K562 (cell line): ENCODE measurements at regions not wholly inside any gene's neighbourhood (a gene's known extent, or its start where the extent isn't known, plus 50 kb on each side); places are given as distances from the start of the nearest gene placed in this dataset.

ENCODE experiments used
- HMG20B ChIP-seq: fragments of 250-450 bp; sonication (Bioruptor Pico); IDR thresholded peaks from 2 replicates; pipeline ENCODE4 v1.5.0; 2021; ENCODE audit warnings: mild to moderate bottlenecking
- NRF1 ChIP-seq, 2 experiments: fragments of 450-650 bp; IDR thresholded peaks in 1 of 2; conservative IDR thresholded peaks in 1 of 2; 2 replicates each; pipeline ENCODE4 v1.6.1; 2014; ENCODE audit warnings: mild to moderate bottlenecking in 2 of 2
- SAP30 ChIP-seq: fragments of 200-600 bp; sonication (generic); IDR thresholded peaks from 2 replicates; pipeline ENCODE4 v1.6.1; 2012; ENCODE audit warnings: borderline replicate concordance, low read depth, mild to moderate bottlenecking, moderate library complexity, low read length, control low read depth, inconsistent platforms; ENCODE audit not compliant: insufficient read depth, poor library complexity, severe bottlenecking
- ZNF133 ChIP-seq: fragments of 250-450 bp; sonication (Bioruptor Pico); IDR thresholded peaks from 2 replicates; pipeline ENCODE4 v1.4.0; 2020; ENCODE audit warnings: mild to moderate bottlenecking
- ZNF766 ChIP-seq: fragments of 200-800 bp; sonication (Bioruptor generic); conservative IDR thresholded peaks from 2 replicates; pipeline ENCODE4 v1.6.1; 2016; ENCODE audit warnings: missing genetic modification characterization, missing compliant biosample characterization
- TF ChIP-seq, protein P1 (sequence below): sonication (generic); formaldehyde crosslinking; IDR thresholded peaks from 2 replicates; pipeline ENCODE4 v1.8.0; 2022; ENCODE audit warnings: mild to moderate bottlenecking, missing genetic modification reagents
- TF ChIP-seq, protein P2 (sequence below): fragments of 250-450 bp; sonication (Bioruptor Pico); IDR thresholded peaks from 2 replicates; pipeline ENCODE4 v1.5.1; 2021; ENCODE audit warnings: mild to moderate bottlenecking
- TF ChIP-seq, protein P3 (sequence below): sonication (generic); IDR thresholded peaks from 2 replicates; pipeline ENCODE4 v1.6.1; 2016

- TF ChIP-seq, protein P1, sequence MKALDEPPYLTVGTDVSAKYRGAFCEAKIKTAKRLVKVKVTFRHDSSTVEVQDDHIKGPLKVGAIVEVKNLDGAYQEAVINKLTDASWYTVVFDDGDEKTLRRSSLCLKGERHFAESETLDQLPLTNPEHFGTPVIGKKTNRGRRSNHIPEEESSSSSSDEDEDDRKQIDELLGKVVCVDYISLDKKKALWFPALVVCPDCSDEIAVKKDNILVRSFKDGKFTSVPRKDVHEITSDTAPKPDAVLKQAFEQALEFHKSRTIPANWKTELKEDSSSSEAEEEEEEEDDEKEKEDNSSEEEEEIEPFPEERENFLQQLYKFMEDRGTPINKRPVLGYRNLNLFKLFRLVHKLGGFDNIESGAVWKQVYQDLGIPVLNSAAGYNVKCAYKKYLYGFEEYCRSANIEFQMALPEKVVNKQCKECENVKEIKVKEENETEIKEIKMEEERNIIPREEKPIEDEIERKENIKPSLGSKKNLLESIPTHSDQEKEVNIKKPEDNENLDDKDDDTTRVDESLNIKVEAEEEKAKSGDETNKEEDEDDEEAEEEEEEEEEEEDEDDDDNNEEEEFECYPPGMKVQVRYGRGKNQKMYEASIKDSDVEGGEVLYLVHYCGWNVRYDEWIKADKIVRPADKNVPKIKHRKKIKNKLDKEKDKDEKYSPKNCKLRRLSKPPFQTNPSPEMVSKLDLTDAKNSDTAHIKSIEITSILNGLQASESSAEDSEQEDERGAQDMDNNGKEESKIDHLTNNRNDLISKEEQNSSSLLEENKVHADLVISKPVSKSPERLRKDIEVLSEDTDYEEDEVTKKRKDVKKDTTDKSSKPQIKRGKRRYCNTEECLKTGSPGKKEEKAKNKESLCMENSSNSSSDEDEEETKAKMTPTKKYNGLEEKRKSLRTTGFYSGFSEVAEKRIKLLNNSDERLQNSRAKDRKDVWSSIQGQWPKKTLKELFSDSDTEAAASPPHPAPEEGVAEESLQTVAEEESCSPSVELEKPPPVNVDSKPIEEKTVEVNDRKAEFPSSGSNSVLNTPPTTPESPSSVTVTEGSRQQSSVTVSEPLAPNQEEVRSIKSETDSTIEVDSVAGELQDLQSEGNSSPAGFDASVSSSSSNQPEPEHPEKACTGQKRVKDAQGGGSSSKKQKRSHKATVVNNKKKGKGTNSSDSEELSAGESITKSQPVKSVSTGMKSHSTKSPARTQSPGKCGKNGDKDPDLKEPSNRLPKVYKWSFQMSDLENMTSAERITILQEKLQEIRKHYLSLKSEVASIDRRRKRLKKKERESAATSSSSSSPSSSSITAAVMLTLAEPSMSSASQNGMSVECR (CRISPR knock-in tag): no peak
- TF ChIP-seq SAP30 (no peak), NRF1 (conservative IDR thresholded peaks at IDR 0.05 in 1 of 2, IDR thresholded peaks at IDR 0.05 in 1 of 2) (no peak), HMG20B (CRISPR knock-in tag) (no peak), ZNF133 (CRISPR knock-in tag) (no peak), ZNF766 (CRISPR knock-in tag) (no peak)
- TF ChIP-seq, protein P2, sequence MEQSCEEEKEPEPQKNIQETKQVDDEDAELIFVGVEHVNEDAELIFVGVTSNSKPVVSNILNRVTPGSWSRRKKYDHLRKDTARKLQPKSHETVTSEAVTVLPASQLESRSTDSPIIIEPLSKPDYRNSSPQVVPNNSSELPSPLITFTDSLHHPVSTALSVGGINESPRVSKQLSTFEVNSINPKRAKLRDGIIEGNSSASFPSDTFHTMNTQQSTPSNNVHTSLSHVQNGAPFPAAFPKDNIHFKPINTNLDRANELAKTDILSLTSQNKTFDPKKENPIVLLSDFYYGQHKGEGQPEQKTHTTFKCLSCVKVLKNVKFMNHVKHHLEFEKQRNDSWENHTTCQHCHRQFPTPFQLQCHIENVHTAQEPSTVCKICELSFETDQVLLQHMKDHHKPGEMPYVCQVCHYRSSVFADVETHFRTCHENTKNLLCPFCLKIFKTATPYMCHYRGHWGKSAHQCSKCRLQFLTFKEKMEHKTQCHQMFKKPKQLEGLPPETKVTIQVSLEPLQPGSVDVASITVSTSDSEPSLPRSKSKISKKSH (CRISPR knock-in tag): no peak
- TF ChIP-seq, protein P3, sequence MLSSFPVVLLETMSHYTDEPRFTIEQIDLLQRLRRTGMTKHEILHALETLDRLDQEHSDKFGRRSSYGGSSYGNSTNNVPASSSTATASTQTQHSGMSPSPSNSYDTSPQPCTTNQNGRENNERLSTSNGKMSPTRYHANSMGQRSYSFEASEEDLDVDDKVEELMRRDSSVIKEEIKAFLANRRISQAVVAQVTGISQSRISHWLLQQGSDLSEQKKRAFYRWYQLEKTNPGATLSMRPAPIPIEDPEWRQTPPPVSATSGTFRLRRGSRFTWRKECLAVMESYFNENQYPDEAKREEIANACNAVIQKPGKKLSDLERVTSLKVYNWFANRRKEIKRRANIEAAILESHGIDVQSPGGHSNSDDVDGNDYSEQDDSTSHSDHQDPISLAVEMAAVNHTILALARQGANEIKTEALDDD: no peak
These were observed 65.7 kb upstream of the CCDC196 start (continued) for GRCh38 chr14:66420251-66421006.
